ENCODE measurements at regions not wholly inside any gene's neighbourhood (a gene's known extent, or its start where the extent isn't known, plus 50 kb on each side); places are given as distances from the start of the nearest gene placed in this dataset.

DNA sequence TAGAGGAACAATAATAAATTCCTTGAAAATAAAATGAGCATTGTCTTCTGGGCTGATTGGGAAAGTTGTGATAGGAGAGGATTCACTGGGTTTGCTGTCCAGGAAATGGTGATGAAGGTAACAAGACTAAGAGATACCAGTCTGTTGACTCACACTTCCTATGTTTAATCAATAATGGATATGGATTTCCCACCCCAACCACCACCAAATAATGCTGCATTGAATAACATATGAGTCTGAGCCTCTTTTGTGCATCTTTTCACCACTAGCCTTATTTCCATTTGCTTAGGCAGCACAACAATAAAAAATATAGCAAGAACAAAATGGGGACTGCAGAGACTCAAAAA, 120.2 kb upstream of the NFIB start:
- H3K9ac ChIP-seq (ENCODE audit: low read length), result no peak overlapping the region
- H3K79me2 ChIP-seq (ENCODE audit: insufficient read depth, low read length), result no peaks in the 10 kb centered on the region
- no peaks in the 10 kb centered on the region for H3K9me3 ChIP-seq (ENCODE audit: control insufficient read depth in 1 of 2, insufficient read depth in 1 of 2, low read depth in 1 of 2, low read length in 2 of 2)
- RAD21 ChIA-PET (ENCODE audit: low non-redundant PET in 1 of 2, low total read pairs in 2 of 2, uncharacterized antibody in 2 of 2, unreplicated experiment in 2 of 2), result interaction anchor here (0.6 to 1.0 kb wide), 3 partner anchors 81 to 1006 kb away, joined by 3 to 13 read pairs (median 3); no protein-coding TSS in a partner anchor
- H3K27ac ChIP-seq (ENCODE audit: low read depth, low read length), result no peak overlapping the region
- no TSS peak for BruUV-seq (replicated peaks)
- CTCF ChIA-PET, result interaction anchor here (0.5 to 1.7 kb wide), 17 partner anchors 8 to 1732 kb away, joined by 3 to 15 read pairs (median 4); no protein-coding TSS in a partner anchor
- H3K9me2 ChIP-seq (ENCODE audit: insufficient read depth), result no peaks in the 10 kb centered on the region
- TF ChIP-seq EZH2 (IDR thresholded peaks at IDR 0.05) (no peak), EZH2phosphoT487 (IDR thresholded peaks at IDR 0.05; ENCODE audit: borderline replicate concordance) (no peak), CBX3 (IDR thresholded peaks at IDR 0.05; ENCODE audit: low read depth) (no peak), SRF (IDR thresholded peaks at IDR 0.05; ENCODE audit: low read depth) (no peak), JUND (IDR thresholded peaks at IDR 0.05) (no peak), EGR1 (IDR thresholded peaks at IDR 0.05; ENCODE audit: low read depth) (no peak), ZFX (IDR thresholded peaks at IDR 0.05) (no peak), CEBPB (IDR thresholded peaks at IDR 0.05; ENCODE audit: low read depth) (no peak), ELF1 (IDR thresholded peaks at IDR 0.05; ENCODE audit: borderline replicate concordance, low read depth) (no peak), POLR2AphosphoS5 (IDR thresholded peaks at IDR 0.05; ENCODE audit: low read depth, low read length) (no peak)
- TF ChIP-seq, protein P1, sequence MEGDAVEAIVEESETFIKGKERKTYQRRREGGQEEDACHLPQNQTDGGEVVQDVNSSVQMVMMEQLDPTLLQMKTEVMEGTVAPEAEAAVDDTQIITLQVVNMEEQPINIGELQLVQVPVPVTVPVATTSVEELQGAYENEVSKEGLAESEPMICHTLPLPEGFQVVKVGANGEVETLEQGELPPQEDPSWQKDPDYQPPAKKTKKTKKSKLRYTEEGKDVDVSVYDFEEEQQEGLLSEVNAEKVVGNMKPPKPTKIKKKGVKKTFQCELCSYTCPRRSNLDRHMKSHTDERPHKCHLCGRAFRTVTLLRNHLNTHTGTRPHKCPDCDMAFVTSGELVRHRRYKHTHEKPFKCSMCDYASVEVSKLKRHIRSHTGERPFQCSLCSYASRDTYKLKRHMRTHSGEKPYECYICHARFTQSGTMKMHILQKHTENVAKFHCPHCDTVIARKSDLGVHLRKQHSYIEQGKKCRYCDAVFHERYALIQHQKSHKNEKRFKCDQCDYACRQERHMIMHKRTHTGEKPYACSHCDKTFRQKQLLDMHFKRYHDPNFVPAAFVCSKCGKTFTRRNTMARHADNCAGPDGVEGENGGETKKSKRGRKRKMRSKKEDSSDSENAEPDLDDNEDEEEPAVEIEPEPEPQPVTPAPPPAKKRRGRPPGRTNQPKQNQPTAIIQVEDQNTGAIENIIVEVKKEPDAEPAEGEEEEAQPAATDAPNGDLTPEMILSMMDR (IDR thresholded peaks at IDR 0.05 in 2 of 3, conservative IDR thresholded peaks at IDR 0.05 in 1 of 3; ENCODE audit: borderline replicate concordance in 1 of 3, insufficient read depth in 1 of 3, low read depth in 2 of 3, low read length in 2 of 3), result no peak
- TF ChIP-seq, protein P2, sequence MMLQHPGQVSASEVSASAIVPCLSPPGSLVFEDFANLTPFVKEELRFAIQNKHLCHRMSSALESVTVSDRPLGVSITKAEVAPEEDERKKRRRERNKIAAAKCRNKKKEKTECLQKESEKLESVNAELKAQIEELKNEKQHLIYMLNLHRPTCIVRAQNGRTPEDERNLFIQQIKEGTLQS (IDR thresholded peaks at IDR 0.05), result no peak
- H3K27me3 ChIP-seq (ENCODE audit: insufficient read depth, low read length), result 0 out of 2 replicates have a peak, but pooled peaks cover 3% of the 10 kb centered on the region
- POLR2A ChIA-PET, result no interaction called here
- H4K20me1 ChIP-seq (ENCODE audit: insufficient read depth), result no peaks in the 10 kb centered on the region
- peak; percentile 52 for ATAC-seq
- H3K4me3 ChIP-seq (replicated peaks in 1 of 2; ENCODE audit: low read depth in 1 of 2, low read length in 2 of 2), result no peak overlapping the region
- H3K4me2 ChIP-seq (ENCODE audit: low read length), result peak overlapping the region; percentile 15
- intact Hi-C loops (cut with micrococcal nuclease), result loop anchor here (5.0 kb wide), 2 partner anchors 1082 to 1737 kb away; no protein-coding TSS in a partner anchor
- no peak for DNase-seq (ENCODE audit: low read depth, low spot score)
- H3K4me1 ChIP-seq (ENCODE audit: control insufficient read depth in 1 of 2, insufficient read depth in 2 of 2, low read length in 2 of 2), result 0 out of 4 replicates have a peak, but pooled peaks cover 0 to 5% of the 10 kb centered on the region in 2 experiments
- H3K36me3 ChIP-seq (ENCODE audit: control insufficient read depth in 1 of 2, insufficient read depth in 2 of 2, low read length in 2 of 2), result no peaks in the 10 kb centered on the region
- no peak overlapping the region for H2AFZ ChIP-seq (ENCODE audit: low read depth, low read length, poor library complexity, severe bottlenecking)

Measured in HCT116 (cell line).